ENCODE measurements at regions not wholly inside any gene's neighbourhood (a gene's known extent, or its start where the extent isn't known, plus 50 kb on each side); places are given as distances from the start of the nearest gene placed in this dataset.
"Not testable (repeated sequence)": the region's sequence is repeated elsewhere in the genome, so short reads cannot be mapped to it uniquely, and the experiment has no call there.

DNA sequence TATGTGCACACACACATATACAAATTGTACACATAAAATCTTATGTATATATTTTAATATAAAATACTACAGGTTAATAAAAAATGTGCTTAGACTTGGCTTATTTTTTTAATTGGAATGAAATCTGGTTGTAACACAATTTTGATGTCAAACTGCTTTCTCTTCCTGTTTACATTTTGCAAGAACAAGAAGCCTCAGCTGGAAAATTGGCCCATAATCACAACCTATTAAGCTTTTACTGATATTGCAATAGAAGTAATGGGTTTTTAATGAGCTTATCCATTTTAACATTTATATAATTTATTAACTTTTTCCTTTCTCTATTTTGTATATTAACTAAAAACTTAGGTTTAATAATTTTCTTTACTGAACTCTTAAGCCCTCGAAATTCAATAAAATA is 165.9 kb downstream of the PCDH10 start:
- H3K36me3 ChIP-seq (ENCODE audit: low read depth, low read length): no peaks in the 10 kb centered on the region
- H3K9me2 ChIP-seq (replicated peaks; ENCODE audit: low read length): no peaks in the 10 kb centered on the region
- no peaks in the 10 kb centered on the region for H3K27me3 ChIP-seq (ENCODE audit: low read length)
- H3K79me2 ChIP-seq (ENCODE audit: low read length): no peaks in the 10 kb centered on the region
- ChIA-PET POLR2A (ENCODE audit: unreplicated experiment) (no interaction called here), CTCF (no interaction called here)
- no peak for TF ChIP-seq EZH2phosphoT487 (IDR thresholded peaks at IDR 0.05; ENCODE audit: borderline replicate concordance, low read length)
- TF ChIP-seq EZH2 (IDR thresholded peaks at IDR 0.05; ENCODE audit: low read length, unreplicated experiment): no peak
- TF ChIP-seq, protein P1, sequence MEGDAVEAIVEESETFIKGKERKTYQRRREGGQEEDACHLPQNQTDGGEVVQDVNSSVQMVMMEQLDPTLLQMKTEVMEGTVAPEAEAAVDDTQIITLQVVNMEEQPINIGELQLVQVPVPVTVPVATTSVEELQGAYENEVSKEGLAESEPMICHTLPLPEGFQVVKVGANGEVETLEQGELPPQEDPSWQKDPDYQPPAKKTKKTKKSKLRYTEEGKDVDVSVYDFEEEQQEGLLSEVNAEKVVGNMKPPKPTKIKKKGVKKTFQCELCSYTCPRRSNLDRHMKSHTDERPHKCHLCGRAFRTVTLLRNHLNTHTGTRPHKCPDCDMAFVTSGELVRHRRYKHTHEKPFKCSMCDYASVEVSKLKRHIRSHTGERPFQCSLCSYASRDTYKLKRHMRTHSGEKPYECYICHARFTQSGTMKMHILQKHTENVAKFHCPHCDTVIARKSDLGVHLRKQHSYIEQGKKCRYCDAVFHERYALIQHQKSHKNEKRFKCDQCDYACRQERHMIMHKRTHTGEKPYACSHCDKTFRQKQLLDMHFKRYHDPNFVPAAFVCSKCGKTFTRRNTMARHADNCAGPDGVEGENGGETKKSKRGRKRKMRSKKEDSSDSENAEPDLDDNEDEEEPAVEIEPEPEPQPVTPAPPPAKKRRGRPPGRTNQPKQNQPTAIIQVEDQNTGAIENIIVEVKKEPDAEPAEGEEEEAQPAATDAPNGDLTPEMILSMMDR (conservative IDR thresholded peaks at IDR 0.05; ENCODE audit: low read depth, low read length): no peak
- no peak overlapping the region for H3K27ac ChIP-seq (ENCODE audit: low read length)
- H3K9ac ChIP-seq (ENCODE audit: low read length): no peak overlapping the region
- intact Hi-C loops (cut with micrococcal nuclease): loop anchor here (10.0 kb wide), 1 partner anchor 170 kb away; the partner anchor contains the start of gene PCDH10
- no peaks in the 10 kb centered on the region for H3K9me3 ChIP-seq (ENCODE audit: low read length)
- no peak overlapping the region for H2AFZ ChIP-seq (ENCODE audit: low read length)
- DNase-seq: no peak
- no peaks in the 10 kb centered on the region for H4K20me1 ChIP-seq (ENCODE audit: low read length)
- no peak for ATAC-seq
- H3K4me2 ChIP-seq (ENCODE audit: low read length): no peak overlapping the region
- H3K4me3 ChIP-seq (ENCODE audit: low read length): no peak overlapping the region
- H3K4me1 ChIP-seq (ENCODE audit: insufficient read depth, low read length): no peaks in the 10 kb centered on the region
- no peaks in the 10 kb centered on the region for H3F3A ChIP-seq (ENCODE audit: low read length, unreplicated experiment)
- BruUV-seq (replicated peaks): no TSS peak

DNA sequence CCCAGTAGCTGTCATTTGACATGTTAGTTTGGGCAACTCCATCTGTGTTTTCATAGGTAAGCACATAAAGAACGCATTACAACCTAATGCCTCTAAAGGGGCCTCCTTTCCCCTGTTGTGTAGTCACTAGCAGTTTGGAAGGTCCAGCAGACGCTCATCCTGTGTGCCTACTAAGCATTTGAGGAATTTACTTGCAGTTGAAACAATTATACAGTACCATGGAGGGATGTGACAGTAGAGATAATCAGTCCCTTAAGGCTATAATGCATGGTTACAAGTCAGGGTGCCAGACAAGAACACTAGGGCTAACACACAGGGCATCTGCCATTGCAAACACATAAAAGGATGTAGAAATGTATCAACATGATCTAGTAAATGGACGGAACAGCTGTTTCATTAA is 138.3 kb downstream of the PCDH10 start:
- H3K27ac ChIP-seq (ENCODE audit: low read length): no peak overlapping the region
- CTCF ChIA-PET: no interaction called here

DNA sequence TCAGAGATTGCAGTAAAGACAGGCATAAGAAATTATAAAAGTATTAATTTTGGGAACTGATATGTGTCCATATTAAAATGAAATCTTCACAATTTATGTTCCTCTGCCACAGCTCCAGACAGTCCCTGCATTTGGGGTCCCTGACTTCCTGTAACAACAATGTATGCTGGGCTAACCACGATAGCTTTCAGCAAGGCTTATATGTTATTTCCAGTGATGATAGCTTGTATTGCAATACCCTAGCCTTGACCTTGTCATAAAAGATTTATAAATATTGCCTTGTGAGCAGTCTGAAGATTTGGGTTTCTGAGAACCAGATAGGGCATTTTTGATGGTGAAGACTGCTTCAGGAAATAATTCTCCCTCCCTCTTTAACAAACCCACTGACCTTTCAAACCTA is 129.5 kb downstream of the PCDH10 start:
- Histone ChIP-seq H4K20me1 (ENCODE audit: low read length) (no peaks in the 10 kb centered on the region), H3K79me2 (ENCODE audit: low read length) (no peaks in the 10 kb centered on the region), H2AFZ (ENCODE audit: low read length) (no peak overlapping the region), H3K27ac (ENCODE audit: low read length) (no peak overlapping the region), H3K4me2 (ENCODE audit: low read length) (no peak overlapping the region), H3K4me1 (ENCODE audit: insufficient read depth, low read length) (no peaks in the 10 kb centered on the region), H3K27me3 (ENCODE audit: low read length) (no peaks in the 10 kb centered on the region), H3K9ac (ENCODE audit: low read length) (no peak overlapping the region), H3K4me3 (ENCODE audit: low read length) (no peak overlapping the region), H3K36me3 (ENCODE audit: low read depth, low read length) (no peaks in the 10 kb centered on the region), H3F3A (ENCODE audit: low read length, unreplicated experiment) (no peaks in the 10 kb centered on the region), H3K9me3 (ENCODE audit: low read length) (no peaks in the 10 kb centered on the region), H3K9me2 (replicated peaks; ENCODE audit: low read length) (no peaks in the 10 kb centered on the region)
- ATAC-seq (no peak), DNase-seq (no peak)
- ChIA-PET POLR2A (ENCODE audit: unreplicated experiment) (no interaction called here), CTCF (no interaction called here)
- intact Hi-C loops (cut with micrococcal nuclease): no loop called here
- TF ChIP-seq EZH2phosphoT487 (IDR thresholded peaks at IDR 0.05; ENCODE audit: borderline replicate concordance, low read length): no peak
- TF ChIP-seq, protein P1 (conservative IDR thresholded peaks at IDR 0.05; ENCODE audit: low read depth, low read length): no peak
- no peak for TF ChIP-seq EZH2 (IDR thresholded peaks at IDR 0.05; ENCODE audit: low read length, unreplicated experiment)
- BruUV-seq (replicated peaks): no TSS peak

More for the DNA sequence above, 138.3 kb downstream of the PCDH10 start:
- intact Hi-C loops (cut with micrococcal nuclease): no loop called here
- DNase-seq (no peak), ATAC-seq (no peak)
- no peak overlapping the region for H3K4me3 ChIP-seq (ENCODE audit: low read length)
- TF ChIP-seq EZH2 (IDR thresholded peaks at IDR 0.05; ENCODE audit: low read length, unreplicated experiment) (no peak), EZH2phosphoT487 (IDR thresholded peaks at IDR 0.05; ENCODE audit: borderline replicate concordance, low read length) (no peak)
- TF ChIP-seq, protein P1 (conservative IDR thresholded peaks at IDR 0.05; ENCODE audit: low read depth, low read length): no peak
- H3K27me3 ChIP-seq (ENCODE audit: low read length): no peaks in the 10 kb centered on the region
- H3K9me2 ChIP-seq (replicated peaks; ENCODE audit: low read length): no peaks in the 10 kb centered on the region
- no peaks in the 10 kb centered on the region for H3K9me3 ChIP-seq (ENCODE audit: low read length)
- H3K9ac ChIP-seq (ENCODE audit: low read length): no peak overlapping the region
- POLR2A ChIA-PET (ENCODE audit: unreplicated experiment): no interaction called here
- H3K36me3 ChIP-seq (ENCODE audit: low read depth, low read length): no peaks in the 10 kb centered on the region
- H3K4me2 ChIP-seq (ENCODE audit: low read length): no peak overlapping the region
- H2AFZ ChIP-seq (ENCODE audit: low read length): no peak overlapping the region
- H3K4me1 ChIP-seq (ENCODE audit: insufficient read depth, low read length): no peaks in the 10 kb centered on the region
- H3F3A ChIP-seq (ENCODE audit: low read length, unreplicated experiment): no peaks in the 10 kb centered on the region
- no TSS peak for BruUV-seq (replicated peaks)
- no peaks in the 10 kb centered on the region for H4K20me1 ChIP-seq (ENCODE audit: low read length)
- no peaks in the 10 kb centered on the region for H3K79me2 ChIP-seq (ENCODE audit: low read length)

DNA sequence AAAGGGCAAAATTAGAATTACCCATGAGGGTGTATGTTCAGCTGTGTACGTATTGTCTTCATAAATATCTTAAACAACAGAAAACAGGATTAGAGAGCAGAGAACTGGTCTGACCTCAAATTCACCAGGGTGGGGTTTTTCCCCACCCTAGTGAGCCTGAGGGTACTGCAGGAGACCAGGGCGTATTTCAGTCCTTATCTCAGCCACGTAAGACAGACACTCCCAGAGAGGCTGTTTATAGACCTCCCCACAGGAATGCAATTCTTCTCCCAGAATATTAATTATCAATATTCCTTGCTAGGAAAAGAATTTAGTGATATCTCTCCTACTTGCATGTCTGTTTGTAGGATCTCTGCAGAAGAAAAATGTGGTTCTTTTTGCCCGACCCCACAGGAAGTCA is 128.8 kb downstream of the PCDH10 start:
- CTCF ChIA-PET; H3K36me3 ChIP-seq (ENCODE audit: low read depth, low read length); ATAC-seq; H3K9me2 ChIP-seq (replicated peaks; ENCODE audit: low read length); BruUV-seq (replicated peaks); H3K79me2 ChIP-seq (ENCODE audit: low read length); DNase-seq; H3K4me2 ChIP-seq (ENCODE audit: low read length); H2AFZ ChIP-seq (ENCODE audit: low read length); H3K4me1 ChIP-seq (ENCODE audit: insufficient read depth, low read length); intact Hi-C loops (cut with micrococcal nuclease); H3K4me3 ChIP-seq (ENCODE audit: low read length); H3K27ac ChIP-seq (ENCODE audit: low read length); H4K20me1 ChIP-seq (ENCODE audit: low read length); H3K27me3 ChIP-seq (ENCODE audit: low read length); H3K9ac ChIP-seq (ENCODE audit: low read length); H3F3A ChIP-seq (ENCODE audit: low read length, unreplicated experiment); H3K9me3 ChIP-seq (ENCODE audit: low read length); POLR2A ChIA-PET (ENCODE audit: unreplicated experiment): not testable (repeated sequence)

Data from PC-3 (cell line).